22Rv1 (cell line): ENCODE measurements at regions not wholly inside any gene's neighbourhood (a gene's known extent, or its start where the extent isn't known, plus 50 kb on each side); places are given as distances from the start of the nearest gene placed in this dataset.

Source experiments
- ZFX ChIP-seq: fragments of 450-650 bp; IDR thresholded peaks from 2 replicates; pipeline ENCODE4 v1.6.1; 2017; ENCODE audit warnings: antibody characterized with exemption, borderline replicate concordance
- TF ChIP-seq, protein P1 (sequence below): fragments of 450-650 bp; IDR thresholded peaks from 2 replicates; pipeline ENCODE4 v1.5.1; 2017; ENCODE audit warnings: mild to moderate bottlenecking

DNA sequence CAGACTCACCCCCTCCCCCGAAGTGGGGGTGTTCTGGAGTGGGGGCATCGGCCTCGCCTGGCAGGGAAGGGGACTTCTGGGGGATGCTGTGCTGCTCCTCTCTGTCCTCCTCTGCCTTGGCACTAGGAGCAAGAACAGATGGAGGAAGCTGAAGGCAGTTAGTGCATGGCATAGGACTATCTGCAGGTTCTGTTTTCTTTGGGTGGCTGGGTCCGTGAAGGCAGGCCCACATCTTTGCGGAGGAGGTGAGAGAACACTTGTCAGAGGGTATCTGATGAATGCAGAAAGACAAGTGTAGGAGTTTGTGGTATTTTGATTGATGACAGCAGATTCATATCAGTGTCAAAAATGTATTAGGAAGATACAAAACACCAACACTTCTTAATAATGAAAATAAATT lies 411.4 kb downstream of the TSN start:
- TF ChIP-seq, protein P1, sequence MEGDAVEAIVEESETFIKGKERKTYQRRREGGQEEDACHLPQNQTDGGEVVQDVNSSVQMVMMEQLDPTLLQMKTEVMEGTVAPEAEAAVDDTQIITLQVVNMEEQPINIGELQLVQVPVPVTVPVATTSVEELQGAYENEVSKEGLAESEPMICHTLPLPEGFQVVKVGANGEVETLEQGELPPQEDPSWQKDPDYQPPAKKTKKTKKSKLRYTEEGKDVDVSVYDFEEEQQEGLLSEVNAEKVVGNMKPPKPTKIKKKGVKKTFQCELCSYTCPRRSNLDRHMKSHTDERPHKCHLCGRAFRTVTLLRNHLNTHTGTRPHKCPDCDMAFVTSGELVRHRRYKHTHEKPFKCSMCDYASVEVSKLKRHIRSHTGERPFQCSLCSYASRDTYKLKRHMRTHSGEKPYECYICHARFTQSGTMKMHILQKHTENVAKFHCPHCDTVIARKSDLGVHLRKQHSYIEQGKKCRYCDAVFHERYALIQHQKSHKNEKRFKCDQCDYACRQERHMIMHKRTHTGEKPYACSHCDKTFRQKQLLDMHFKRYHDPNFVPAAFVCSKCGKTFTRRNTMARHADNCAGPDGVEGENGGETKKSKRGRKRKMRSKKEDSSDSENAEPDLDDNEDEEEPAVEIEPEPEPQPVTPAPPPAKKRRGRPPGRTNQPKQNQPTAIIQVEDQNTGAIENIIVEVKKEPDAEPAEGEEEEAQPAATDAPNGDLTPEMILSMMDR: no peak
- TF ChIP-seq ZFX: no peak
